ENCODE measurements at regions not wholly inside any gene's neighbourhood (a gene's known extent, or its start where the extent isn't known, plus 50 kb on each side); places are given as distances from the start of the nearest gene placed in this dataset.
"Not testable (repeated sequence)": the region's sequence is repeated elsewhere in the genome, so short reads cannot be mapped to it uniquely, and the experiment has no call there.

DNA sequence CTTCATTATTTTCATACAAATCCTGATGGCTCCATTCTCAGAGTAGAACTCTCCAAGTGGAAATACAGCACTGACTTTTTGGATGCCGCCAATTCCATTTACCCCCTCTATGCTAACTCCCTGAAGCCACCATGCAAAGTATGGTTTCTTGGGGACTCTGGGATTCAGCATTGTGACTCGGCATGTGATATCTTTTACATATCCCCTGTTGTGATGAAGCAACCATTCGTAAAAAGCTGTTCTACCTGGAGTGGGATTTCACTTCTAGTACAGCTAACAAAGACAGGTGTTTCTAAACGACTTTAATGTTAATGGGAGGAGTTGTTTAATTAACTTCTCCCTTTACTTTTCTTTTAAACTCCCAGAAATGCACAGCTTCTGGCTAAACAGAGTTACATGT, 533.5 kb downstream of the RBFOX1 start:
- no peak overlapping the region for H3K4me3 ChIP-seq (ENCODE audit: control extremely low read depth in 1 of 5, extremely low read depth in 1 of 5, insufficient read depth in 1 of 5, low read depth in 2 of 5, low read length in 4 of 5)
- H3K9ac ChIP-seq (ENCODE audit: low read length), result no peak overlapping the region
- H3K79me2 ChIP-seq (ENCODE audit: control insufficient read depth, insufficient read depth, low read length), result no peaks in the 10 kb centered on the region
- WGBS (ENCODE audit: insufficient coverage), result no CpG with 5 or more reads among the region's 4 CpGs
- H3K36me3 ChIP-seq (replicated peaks in 1 of 2; ENCODE audit: control extremely low read depth in 1 of 2, control insufficient read depth in 1 of 2, extremely low read depth in 1 of 2, insufficient read depth in 2 of 2, low read length in 1 of 2), result no peaks in the 10 kb centered on the region
- H3K27me3 Mint-ChIP-seq, result no peaks in the 10 kb centered on the region
- POLR2A ChIA-PET, result no interaction called here
- no peak overlapping the region for H3K27ac Mint-ChIP-seq
- intact Hi-C loops (cut with micrococcal nuclease), result no loop called here
- ATAC-seq (ENCODE audit: low read depth), result no peak
- H3K9me3 Mint-ChIP-seq (ENCODE audit: insufficient read depth), result peaks cover 5% of the 10 kb centered on the region
- CTCF ChIA-PET, result no interaction called here
- H3K4me2 ChIP-seq (replicated peaks; ENCODE audit: low read depth, low read length, poor library complexity, severe bottlenecking), result no peak overlapping the region
- H4K20me1 ChIP-seq (ENCODE audit: control insufficient read depth, insufficient read depth, low read length, poor library complexity, severe bottlenecking), result no peaks in the 10 kb centered on the region
- TF ChIP-seq EZH2 (IDR thresholded peaks at IDR 0.05; ENCODE audit: borderline replicate concordance, insufficient read depth, low read depth, low read length, poor library complexity, severe bottlenecking), result no peak
- TF ChIP-seq, protein P1, sequence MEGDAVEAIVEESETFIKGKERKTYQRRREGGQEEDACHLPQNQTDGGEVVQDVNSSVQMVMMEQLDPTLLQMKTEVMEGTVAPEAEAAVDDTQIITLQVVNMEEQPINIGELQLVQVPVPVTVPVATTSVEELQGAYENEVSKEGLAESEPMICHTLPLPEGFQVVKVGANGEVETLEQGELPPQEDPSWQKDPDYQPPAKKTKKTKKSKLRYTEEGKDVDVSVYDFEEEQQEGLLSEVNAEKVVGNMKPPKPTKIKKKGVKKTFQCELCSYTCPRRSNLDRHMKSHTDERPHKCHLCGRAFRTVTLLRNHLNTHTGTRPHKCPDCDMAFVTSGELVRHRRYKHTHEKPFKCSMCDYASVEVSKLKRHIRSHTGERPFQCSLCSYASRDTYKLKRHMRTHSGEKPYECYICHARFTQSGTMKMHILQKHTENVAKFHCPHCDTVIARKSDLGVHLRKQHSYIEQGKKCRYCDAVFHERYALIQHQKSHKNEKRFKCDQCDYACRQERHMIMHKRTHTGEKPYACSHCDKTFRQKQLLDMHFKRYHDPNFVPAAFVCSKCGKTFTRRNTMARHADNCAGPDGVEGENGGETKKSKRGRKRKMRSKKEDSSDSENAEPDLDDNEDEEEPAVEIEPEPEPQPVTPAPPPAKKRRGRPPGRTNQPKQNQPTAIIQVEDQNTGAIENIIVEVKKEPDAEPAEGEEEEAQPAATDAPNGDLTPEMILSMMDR (IDR thresholded peaks at IDR 0.05), result no peak
- H2AFZ ChIP-seq (ENCODE audit: insufficient read depth, low read depth, low read length, poor library complexity, severe bottlenecking), result no peak overlapping the region
- H3K9me3 ChIP-seq (ENCODE audit: control extremely low read depth in 1 of 3, control insufficient read depth in 2 of 3, insufficient read depth in 1 of 3, low read length in 2 of 3), result peaks cover 0 to 3% (median 0%) of the 10 kb centered on the region in 3 donors
- H3K27ac ChIP-seq (ENCODE audit: low read length in 2 of 2), result no peak overlapping the region
- no peak for DNase-seq
- no peaks in the 10 kb centered on the region for H3K27me3 ChIP-seq (replicated peaks in 1 of 4; ENCODE audit: control extremely low read depth in 1 of 4, control insufficient read depth in 3 of 4, insufficient read depth in 4 of 4, low read length in 3 of 4)
- H3K4me3 Mint-ChIP-seq, result no peak overlapping the region
- H3K4me1 Mint-ChIP-seq, result no peaks in the 10 kb centered on the region
- no peaks in the 10 kb centered on the region for H3K4me1 ChIP-seq (ENCODE audit: control insufficient read depth in 2 of 2, insufficient read depth in 2 of 2, low read length in 2 of 2)

DNA sequence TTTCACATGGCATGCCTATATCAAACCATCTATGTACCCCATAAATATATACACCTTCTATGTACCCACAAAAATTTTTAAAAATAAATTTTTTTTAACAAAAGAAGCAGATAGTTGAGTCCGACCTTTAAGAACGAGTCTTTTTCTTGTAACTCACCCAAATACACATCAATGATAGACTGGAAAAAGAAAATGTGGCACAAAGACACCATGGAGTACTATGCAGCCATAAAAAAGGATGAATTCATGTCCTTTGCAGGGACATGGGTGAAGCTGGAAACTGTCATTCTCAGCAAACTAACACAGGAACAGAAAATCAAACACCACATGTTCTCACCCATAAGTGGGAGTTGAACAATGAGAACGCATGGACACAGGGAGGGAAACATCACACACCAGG, 532.7 kb downstream of the RBFOX1 start:
- H2AFZ ChIP-seq (ENCODE audit: insufficient read depth, low read depth, low read length, poor library complexity, severe bottlenecking); H3K27me3 Mint-ChIP-seq; H3K4me3 Mint-ChIP-seq; H3K27me3 ChIP-seq (replicated peaks in 1 of 4; ENCODE audit: control extremely low read depth in 1 of 4, control insufficient read depth in 3 of 4, insufficient read depth in 4 of 4, low read length in 3 of 4); ATAC-seq (ENCODE audit: low read depth); DNase-seq; H3K36me3 ChIP-seq (replicated peaks in 1 of 2; ENCODE audit: control extremely low read depth in 1 of 2, control insufficient read depth in 1 of 2, extremely low read depth in 1 of 2, insufficient read depth in 2 of 2, low read length in 1 of 2); intact Hi-C loops (cut with micrococcal nuclease); H3K9ac ChIP-seq (ENCODE audit: low read length); H3K27ac Mint-ChIP-seq; H3K9me3 Mint-ChIP-seq (ENCODE audit: insufficient read depth); H3K9me3 ChIP-seq (ENCODE audit: control extremely low read depth in 1 of 3, control insufficient read depth in 2 of 3, insufficient read depth in 1 of 3, low read length in 2 of 3); H3K4me3 ChIP-seq (ENCODE audit: control extremely low read depth in 1 of 5, extremely low read depth in 1 of 5, insufficient read depth in 1 of 5, low read depth in 2 of 5, low read length in 4 of 5); POLR2A ChIA-PET; H4K20me1 ChIP-seq (ENCODE audit: control insufficient read depth, insufficient read depth, low read length, poor library complexity, severe bottlenecking); H3K4me1 Mint-ChIP-seq; H3K4me2 ChIP-seq (replicated peaks; ENCODE audit: low read depth, low read length, poor library complexity, severe bottlenecking); CTCF ChIA-PET; H3K4me1 ChIP-seq (ENCODE audit: control insufficient read depth in 2 of 2, insufficient read depth in 2 of 2, low read length in 2 of 2); H3K79me2 ChIP-seq (ENCODE audit: control insufficient read depth, insufficient read depth, low read length); H3K27ac ChIP-seq (ENCODE audit: low read length in 2 of 2): not testable (repeated sequence)
- no CpG with 5 or more reads among the region's 3 CpGs for WGBS (ENCODE audit: insufficient coverage)
